MCF 10A (cell line): ENCODE measurements at regions not wholly inside any gene's neighbourhood (a gene's known extent, or its start where the extent isn't known, plus 50 kb on each side); places are given as distances from the start of the nearest gene placed in this dataset.
"Not testable (repeated sequence)": the region's sequence is repeated elsewhere in the genome, so short reads cannot be mapped to it uniquely, and the experiment has no call there.

Experiments used
- BruUV-seq: library from RNA; stranded (reverse); fragments of 400-500 nt; replicated peaks from 2 replicates; lab custom pipeline; 2021; lab: Mats Ljungman, UMichigan
- CTCF ChIA-PET: fragments of 300-600 bp; sonication (Branson Sonifier 250); formaldehyde crosslinking; extraction: SDS; loops from one replicate; lab custom pipeline; 2021; ENCODE audit warnings: antibody characterized with exemption, inconsistent platforms; lab: Yijun Ruan, JAX
- POLR2A ChIA-PET: fragments of 300-600, 350-650 bp; sonication (Branson Sonifier 250); formaldehyde crosslinking; extraction: SDS; loops from one replicate; lab custom pipeline; 2020; ENCODE audit warnings: antibody characterized with exemption, inconsistent platforms; lab: Yijun Ruan, JAX
- DNase-seq: peaks from one replicate; pipeline ENCODE4 v3.0.0-alpha.2; 2018; ENCODE audit not compliant: unreplicated experiment
- H3K27ac Mint-ChIP-seq: one replicate; pipeline ENCODE4 v1.8.0; 2022; ENCODE audit warnings: mild to moderate bottlenecking, low read depth, mixed read lengths; ENCODE audit not compliant: unreplicated experiment
- H3K27me3 Mint-ChIP-seq: one replicate; pipeline ENCODE4 v1.8.0; 2022; ENCODE audit warnings: mixed read lengths; ENCODE audit not compliant: insufficient read depth, unreplicated experiment
- H3K36me3 Mint-ChIP-seq: one replicate; pipeline ENCODE4 v1.8.0; 2022; ENCODE audit warnings: mild to moderate bottlenecking, moderate library complexity, mixed read lengths; ENCODE audit not compliant: insufficient read depth, unreplicated experiment
- H3K4me1 Mint-ChIP-seq: one replicate; pipeline ENCODE4 v1.8.0; 2022; ENCODE audit warnings: mixed read lengths; ENCODE audit not compliant: insufficient read depth, unreplicated experiment
- H3K4me3 Mint-ChIP-seq: one replicate; pipeline ENCODE4 v1.8.0; 2022; ENCODE audit warnings: mild to moderate bottlenecking, moderate library complexity, mixed read lengths; ENCODE audit not compliant: unreplicated experiment
- H3K9me3 Mint-ChIP-seq: one replicate; pipeline ENCODE4 v1.8.0; 2022; ENCODE audit warnings: mixed read lengths; ENCODE audit not compliant: unreplicated experiment
- CTCF ChIP-seq: fragments of 200-600 bp; IDR thresholded peaks from one replicate; pipeline ENCODE4 v1.8.0; 2022; ENCODE audit warnings: antibody characterized with exemption, mild to moderate bottlenecking; ENCODE audit not compliant: unreplicated experiment
- intact Hi-C: fragments of 100-400 bp; cut with micrococcal nuclease; formaldehyde crosslinking; loops from 2 replicates; pipeline ENCODE4 v1.14.1; 2022

GRCh38 chr5:53166183-53166495, 56.6 kb upstream of the MOCS2 start:
- no peak for TF ChIP-seq CTCF
- no TSS peak for BruUV-seq

GRCh38 chr5:53167836-53168235, 58.3 kb upstream of the MOCS2 start:
- Mint-ChIP-seq H3K4me3 (no peak overlapping the region), H3K27me3 (no peaks in the 10 kb centered on the region), H3K9me3 (no peaks in the 10 kb centered on the region), H3K4me1 (peaks cover 5% of the 10 kb centered on the region), H3K27ac (no peak overlapping the region), H3K36me3 (no peaks in the 10 kb centered on the region)
- intact Hi-C loops: no loop called here
- no TSS peak for BruUV-seq
- ChIA-PET POLR2A (no interaction called here), CTCF (interaction anchor here (0.5 to 1.1 kb wide), 2 partner anchors 1061 to 1334 kb away, joined by 3 to 4 read pairs; no protein-coding TSS in a partner anchor)
- peak; percentile 33 for DNase-seq
- TF ChIP-seq CTCF: no peak

More at GRCh38 chr5:53166183-53166495, 56.6 kb upstream of the MOCS2 start:
- intact Hi-C loops: no loop called here
- no peak overlapping the region for H3K4me3 Mint-ChIP-seq
- no peak for DNase-seq
- ChIA-PET CTCF (interaction anchor here (0.6 to 1.7 kb wide), 6 partner anchors 17 to 1077 kb away, joined by 3 to 5 read pairs (median 4); no protein-coding TSS in a partner anchor), POLR2A (no interaction called here)
- H3K27ac Mint-ChIP-seq: no peak overlapping the region
- no peaks in the 10 kb centered on the region for H3K36me3 Mint-ChIP-seq
- H3K9me3 Mint-ChIP-seq: no peaks in the 10 kb centered on the region
- H3K27me3 Mint-ChIP-seq: no peaks in the 10 kb centered on the region
- H3K4me1 Mint-ChIP-seq: peaks cover 5% of the 10 kb centered on the region

GRCh38 chr5:53169933-53170332, 60.4 kb upstream of the MOCS2 start:
- H3K9me3 Mint-ChIP-seq: peaks cover 6% of the 10 kb centered on the region
- H3K4me3 Mint-ChIP-seq: no peak overlapping the region
- ChIA-PET POLR2A (no interaction called here), CTCF (interaction anchor here (0.6 to 2.4 kb wide), 33 partner anchors 8 to 1066 kb away, joined by 3 to 28 read pairs (median 4); no protein-coding TSS in a partner anchor)
- intact Hi-C loops: loop anchor here (1.0 to 5.0 kb wide), 7 partner anchors 77 to 1059 kb away; no protein-coding TSS in a partner anchor
- no peak overlapping the region for H3K27ac Mint-ChIP-seq
- H3K4me1 Mint-ChIP-seq: peaks cover 5% of the 10 kb centered on the region
- BruUV-seq: no TSS peak
- no peak for TF ChIP-seq CTCF
- no peaks in the 10 kb centered on the region for H3K36me3 Mint-ChIP-seq
- H3K27me3 Mint-ChIP-seq: no peaks in the 10 kb centered on the region
- DNase-seq: no peak

- peak; percentile 77 for TF ChIP-seq CTCF
- no peak overlapping the region for H3K27ac Mint-ChIP-seq
- CTCF ChIA-PET: interaction anchor here (0.6 to 2.4 kb wide), 46 partner anchors 9 to 1545 kb away, joined by 3 to 28 read pairs (median 4); no protein-coding TSS in a partner anchor
- DNase-seq: peak; percentile 63
- peaks cover 14% of the 10 kb centered on the region for H3K9me3 Mint-ChIP-seq
- intact Hi-C loops: loop anchor here (1.0 to 5.0 kb wide), 7 partner anchors 76 to 1058 kb away; no protein-coding TSS in a partner anchor
- H3K4me3 Mint-ChIP-seq: no peak overlapping the region
- BruUV-seq: no TSS peak
- H3K36me3 Mint-ChIP-seq: no peaks in the 10 kb centered on the region
- no peaks in the 10 kb centered on the region for H3K27me3 Mint-ChIP-seq
- POLR2A ChIA-PET: interaction anchor here (0.9 kb wide), 1 partner anchor 79 kb away, joined by 3 read pairs; no protein-coding TSS in a partner anchor
- peaks cover 5% of the 10 kb centered on the region for H3K4me1 Mint-ChIP-seq
Observed at GRCh38 chr5:53170746-53171349, 61.3 kb upstream of the MOCS2 start.

- not testable (repeated sequence) for DNase-seq, BruUV-seq, H3K27ac Mint-ChIP-seq, H3K4me3 Mint-ChIP-seq, H3K36me3 Mint-ChIP-seq, H3K27me3 Mint-ChIP-seq, H3K4me1 Mint-ChIP-seq
- ChIA-PET CTCF (interaction anchor here (0.6 to 2.4 kb wide), 14 partner anchors 10 to 1067 kb away, joined by 3 to 28 read pairs (median 3); no protein-coding TSS in a partner anchor), POLR2A (interaction anchor here (0.9 kb wide), 1 partner anchor 78 kb away, joined by 3 read pairs; no protein-coding TSS in a partner anchor)
- intact Hi-C loops: loop anchor here (5.0 kb wide), 1 partner anchor 75 kb away; no protein-coding TSS in a partner anchor
- peaks cover 14% of the 10 kb centered on the region for H3K9me3 Mint-ChIP-seq
Observed at GRCh38 chr5:53172073-53172472, 62.5 kb upstream of the MOCS2 start.
